HG02623 (cell line): ENCODE measurements at regions not wholly inside any gene's neighbourhood (a gene's known extent, or its start where the extent isn't known, plus 50 kb on each side); places are given as distances from the start of the nearest gene placed in this dataset.

Source experiments
- ATAC-seq: cut with Tn5 transposase; IDR thresholded peaks from one replicate; pipeline ENCODE4 v1.9.1; 2021; ENCODE audit warnings: moderate library complexity; ENCODE audit not compliant: unreplicated experiment

DNA sequence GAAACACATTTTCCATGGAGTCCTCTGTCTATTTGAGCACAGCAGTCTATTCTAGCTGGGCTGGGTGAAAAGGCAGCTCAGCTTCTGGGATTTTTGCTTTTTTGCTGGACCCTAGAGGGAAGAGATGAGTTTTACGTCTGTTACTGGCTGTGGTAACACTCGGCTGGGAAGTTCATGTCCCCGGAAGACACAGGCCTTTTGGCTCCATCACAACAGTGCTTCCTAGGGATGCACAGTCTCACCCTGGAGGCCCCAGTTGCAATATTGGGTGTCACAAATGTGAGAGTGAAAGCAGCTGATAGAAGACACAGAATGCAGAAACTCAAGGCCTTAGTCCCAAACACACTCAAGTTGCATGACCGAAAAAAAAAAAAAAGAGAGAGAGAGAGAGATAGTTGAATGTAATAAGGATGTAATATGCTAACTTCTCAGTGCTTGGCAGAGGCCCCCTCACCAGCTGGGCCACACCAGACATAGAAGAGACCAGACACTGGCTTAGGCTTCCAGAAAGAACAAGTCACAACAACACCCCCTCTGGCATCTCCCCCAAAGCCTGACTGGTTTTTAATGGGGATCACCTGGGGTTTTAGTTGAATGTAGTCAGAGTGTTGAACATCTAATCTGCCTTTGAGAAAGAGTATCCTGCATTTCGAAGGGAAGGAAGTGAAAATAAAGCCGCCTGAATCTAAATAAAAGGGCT, 545.4 kb upstream of the FZD8 start:
- ATAC-seq: no peak

DNA sequence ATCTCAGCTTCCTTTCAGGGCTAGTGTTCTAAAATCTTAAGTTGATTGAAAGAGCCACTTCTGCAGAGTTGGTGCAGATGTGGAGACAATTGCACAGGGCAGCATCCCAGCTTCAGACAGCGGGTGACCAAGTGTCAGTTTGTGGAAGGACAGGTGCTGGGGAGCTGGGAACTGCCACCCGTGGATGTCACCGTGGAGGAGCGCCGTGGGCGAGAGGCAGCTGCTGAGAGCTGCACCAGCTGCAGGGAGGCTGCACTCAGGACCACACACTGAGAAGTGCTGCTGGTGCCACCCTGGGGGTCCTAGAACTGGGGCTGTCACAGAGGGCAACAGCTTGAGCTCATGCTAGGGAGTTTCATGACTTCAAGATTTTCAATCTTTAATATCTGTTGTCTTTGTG, 543.0 kb upstream of the FZD8 start:
- no peak for ATAC-seq

DNA sequence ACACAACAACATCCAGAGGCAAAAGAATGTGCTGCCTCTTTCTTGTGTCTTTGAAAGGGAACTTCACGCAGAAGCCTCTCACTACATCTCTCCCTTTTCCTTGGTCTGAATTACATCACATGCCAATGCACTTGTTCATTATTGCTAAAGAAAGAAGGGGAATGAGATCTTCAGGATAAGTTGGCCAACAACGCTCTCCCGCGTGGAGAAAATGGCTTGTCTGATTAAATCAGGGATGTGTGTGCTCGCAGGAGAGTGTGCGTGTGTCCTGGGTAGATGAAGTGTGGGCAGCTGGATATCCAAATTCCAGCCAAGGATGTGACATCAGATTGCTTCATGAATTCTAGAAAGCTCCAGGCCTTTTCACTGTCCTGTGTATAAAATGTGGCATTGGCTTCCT, 541.6 kb upstream of the FZD8 start:
- ATAC-seq: no peak

DNA sequence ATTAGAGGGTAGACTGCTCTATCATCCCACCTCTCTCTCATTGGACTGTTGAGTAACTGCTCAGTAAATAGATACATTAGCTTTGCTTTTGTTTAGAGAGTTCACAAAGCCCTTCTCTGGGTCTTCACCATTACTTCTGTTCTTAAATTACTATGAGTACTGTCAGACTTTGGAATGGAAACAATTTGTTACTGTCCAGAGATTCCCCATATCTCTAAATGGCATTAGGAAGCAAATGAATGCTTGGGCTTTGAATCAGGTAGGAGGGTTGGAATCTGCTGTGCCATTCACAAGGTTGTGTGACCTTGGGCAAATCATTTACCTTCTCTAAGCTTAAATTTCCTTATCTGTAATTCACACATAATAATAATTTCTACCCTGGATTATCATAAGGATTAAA, 541.0 kb upstream of the FZD8 start:
- no peak for ATAC-seq

DNA sequence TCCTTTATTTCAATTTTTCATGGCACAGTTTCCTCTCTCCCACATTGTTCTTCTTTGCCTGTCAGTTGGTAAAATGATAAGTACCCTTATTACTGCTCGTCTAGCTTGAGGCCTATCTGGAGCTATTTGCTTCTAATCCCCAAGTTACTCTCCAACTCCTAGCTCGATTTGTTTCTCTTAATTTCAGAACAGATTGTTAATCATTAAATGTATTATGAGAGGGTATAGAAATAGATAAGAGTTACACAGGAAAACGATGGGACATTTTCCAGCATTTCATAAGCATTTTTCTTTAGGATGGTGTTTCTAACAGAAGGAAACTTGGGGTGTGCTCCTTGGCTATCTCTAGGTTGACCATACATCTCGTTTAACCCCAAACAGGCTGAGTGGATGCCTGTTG, 540.5 kb upstream of the FZD8 start:
- no peak for ATAC-seq

DNA sequence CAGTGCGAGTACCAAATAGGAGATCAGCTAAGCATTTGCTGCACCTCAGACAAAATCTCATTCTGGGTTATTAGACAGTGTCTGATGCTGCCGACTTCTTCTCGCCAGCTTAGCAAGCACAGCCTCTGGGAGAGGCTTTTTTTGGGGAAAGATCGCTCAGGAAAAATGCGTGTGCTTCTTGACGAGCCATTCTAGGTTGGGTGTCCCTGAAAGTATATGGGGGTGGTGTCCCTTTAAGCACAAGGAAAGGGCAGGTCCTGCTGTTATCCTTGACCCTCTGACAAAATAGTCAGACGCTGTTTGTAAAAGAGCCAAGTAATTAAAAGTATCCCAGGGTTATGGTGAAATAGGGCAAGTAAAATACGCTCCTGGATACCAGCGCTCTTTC, 540.1 kb upstream of the FZD8 start:
- no peak for ATAC-seq

DNA sequence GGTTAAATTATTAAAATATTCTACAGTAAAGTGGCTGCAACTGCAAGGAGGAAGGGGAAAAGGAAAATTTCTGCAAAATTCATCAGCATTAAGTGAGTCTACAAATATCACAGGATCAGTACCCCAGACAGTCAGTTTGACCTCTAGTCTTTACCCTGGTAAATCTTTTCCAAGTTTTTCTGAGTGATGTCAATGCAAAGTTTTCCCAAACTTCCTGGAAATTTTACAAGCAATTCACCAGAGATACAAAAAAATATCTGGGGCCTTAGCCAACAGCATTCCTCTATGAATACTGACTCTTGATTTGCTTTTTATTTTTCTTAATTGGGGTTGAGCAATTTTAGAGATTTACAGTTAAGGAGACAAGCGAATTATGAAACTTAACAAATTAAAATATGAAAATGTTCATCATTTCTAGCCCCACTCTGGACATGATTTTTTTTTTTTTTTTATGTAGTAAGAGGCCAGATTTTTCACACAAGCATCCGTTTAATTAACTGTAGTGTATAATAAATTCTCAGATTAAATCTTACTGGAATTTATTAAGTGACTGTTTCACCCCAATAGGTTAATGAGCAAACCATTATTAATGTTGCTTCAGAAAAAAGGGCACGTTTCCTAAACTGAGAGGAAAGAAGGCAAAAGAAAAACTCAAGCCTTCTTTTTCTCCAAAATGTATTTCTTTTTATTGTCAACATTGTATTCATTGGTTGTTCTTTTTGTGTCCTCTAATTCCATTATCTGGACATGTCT, 539.5 kb upstream of the FZD8 start:
- no peak for ATAC-seq

DNA sequence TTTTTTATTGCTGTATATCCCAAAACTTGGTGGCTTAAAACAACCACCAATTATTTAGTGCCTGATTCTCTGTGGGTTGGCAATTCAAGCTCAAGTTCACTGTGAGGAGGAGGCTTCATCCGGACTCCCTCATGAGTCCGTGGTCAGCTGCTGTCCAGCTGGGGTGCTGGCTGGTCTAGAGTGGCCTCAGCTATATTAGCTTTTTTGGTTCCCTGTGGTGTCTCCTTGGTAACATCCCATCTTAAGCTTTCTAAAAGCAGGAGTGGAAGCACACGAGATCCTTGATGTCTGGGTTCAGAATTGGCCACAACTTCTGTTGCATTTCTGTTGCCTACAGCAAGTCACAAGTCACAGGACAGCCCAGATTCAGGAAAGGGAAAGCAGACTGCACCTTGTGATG, 536.5 kb upstream of the FZD8 start:
- no peak for ATAC-seq

DNA sequence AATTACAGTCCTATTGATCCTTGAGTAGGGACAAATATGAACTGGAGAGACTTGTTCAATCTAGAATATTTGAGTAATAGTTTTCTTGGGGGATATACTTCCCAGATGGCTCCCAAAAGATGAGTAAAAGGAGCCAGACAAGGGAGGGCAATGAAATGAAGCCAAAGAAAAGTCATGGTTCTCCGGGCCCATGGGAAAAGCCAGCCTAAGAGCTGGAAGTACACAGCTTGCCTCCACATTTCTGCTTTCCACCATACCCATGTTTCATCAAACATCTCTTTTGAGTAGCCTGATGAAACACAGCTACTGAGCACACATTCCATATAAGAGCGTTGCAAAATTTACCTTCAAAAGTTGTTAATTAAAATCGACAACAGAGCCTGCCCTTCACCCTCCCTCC, 535.0 kb upstream of the FZD8 start:
- ATAC-seq: no peak

DNA sequence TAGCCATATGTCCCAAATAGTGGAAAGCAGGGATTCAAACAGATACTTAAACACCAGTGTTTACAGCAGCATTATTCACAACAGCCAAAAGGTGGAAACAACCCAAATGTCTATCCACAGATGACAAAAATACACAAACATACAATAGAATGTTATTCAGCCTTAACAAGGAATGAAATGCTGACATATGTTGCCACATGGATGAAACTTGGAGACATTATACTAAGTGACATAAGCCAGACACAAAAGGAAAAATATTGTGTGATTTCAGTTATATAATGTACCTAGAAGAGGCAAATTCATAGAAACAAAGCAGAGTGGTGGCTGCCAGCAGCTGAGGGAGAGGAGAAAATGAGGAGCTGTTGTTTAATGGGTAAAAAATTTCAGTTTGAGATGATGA, 533.9 kb upstream of the FZD8 start:
- no peak for ATAC-seq

DNA sequence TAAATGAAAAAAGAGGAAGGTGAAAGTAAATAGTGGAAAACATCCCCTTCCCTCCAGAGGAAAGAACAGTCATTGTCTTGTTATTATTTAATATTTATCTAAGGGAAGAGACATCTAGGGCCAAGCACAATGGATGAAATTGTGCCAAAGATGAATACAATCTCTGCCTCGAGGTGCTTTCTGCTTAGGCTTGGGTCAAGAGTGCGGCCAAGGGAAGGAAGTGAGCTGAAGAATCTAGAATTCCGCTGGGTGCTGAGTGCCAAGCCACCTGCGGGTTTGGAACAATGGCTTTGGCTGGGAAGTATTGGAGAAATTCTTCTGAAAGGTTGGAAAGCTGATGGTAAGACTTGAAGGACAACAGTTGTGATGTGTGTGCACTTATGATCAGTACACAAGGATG, 531.3 kb upstream of the FZD8 start:
- no peak for ATAC-seq

DNA sequence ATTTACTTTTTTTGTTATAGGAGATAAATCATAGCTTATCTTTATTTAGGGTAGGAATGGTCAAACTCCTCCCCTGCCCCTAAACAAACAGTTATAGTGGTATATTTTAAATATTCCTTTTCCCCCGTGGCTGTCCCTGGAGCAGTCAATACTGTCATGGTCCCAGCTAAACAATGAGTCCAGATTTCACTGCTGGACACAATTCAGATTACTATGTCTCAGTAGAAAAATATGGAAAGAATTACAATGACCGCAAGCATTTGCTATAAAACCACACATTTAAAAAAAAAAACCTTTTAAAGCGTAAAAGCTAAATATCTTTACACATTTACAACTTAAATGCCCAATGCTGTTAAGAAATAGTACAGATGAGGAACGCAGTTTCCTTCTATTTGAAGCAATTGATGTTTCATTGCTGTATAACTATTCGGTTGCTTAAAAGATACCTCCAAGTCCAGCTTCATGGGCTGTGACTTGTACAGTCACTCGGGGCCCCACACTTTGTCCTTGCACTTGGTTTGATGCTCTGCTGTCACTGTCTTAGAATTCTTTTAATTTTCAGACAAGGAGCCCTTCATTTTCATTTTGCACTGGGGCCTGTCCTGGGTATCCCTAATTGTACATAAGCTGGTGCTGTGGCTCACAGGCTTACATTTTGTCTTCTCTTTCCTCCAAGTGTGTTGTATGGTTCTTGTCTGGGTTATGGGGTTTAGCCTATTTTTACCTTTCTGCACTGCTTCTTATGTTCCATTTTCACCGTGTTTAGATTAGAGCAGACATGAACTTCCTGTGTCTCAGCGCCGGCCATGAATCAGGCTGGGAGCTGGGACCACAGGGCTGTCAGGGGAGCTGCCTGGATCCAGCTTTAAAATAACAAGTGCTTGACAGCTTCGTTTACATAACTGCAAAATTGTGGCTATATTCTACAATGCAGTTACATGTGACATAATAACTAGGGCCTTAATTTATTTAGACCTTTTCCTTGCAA, 530.2 kb upstream of the FZD8 start:
- no peak for ATAC-seq

DNA sequence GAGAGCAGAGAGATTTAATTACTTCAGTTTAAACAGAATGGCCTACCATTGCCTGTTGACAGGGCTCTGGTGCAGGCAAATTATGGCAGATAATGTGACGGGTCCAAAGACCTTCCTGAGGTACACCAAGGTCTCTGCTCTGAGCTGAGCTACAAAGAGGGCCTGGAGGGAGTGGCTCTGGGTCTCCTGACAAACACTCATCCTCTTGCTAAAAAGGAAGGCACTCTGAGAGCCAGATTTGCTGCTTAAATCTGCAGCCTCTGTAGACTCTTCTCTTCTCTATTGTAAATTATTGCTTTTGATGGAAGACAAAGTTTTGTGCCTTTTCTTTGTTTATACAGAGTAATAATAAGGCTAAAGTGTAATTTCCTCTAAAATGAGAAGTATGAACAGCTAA, 529.5 kb upstream of the FZD8 start:
- no peak for ATAC-seq

DNA sequence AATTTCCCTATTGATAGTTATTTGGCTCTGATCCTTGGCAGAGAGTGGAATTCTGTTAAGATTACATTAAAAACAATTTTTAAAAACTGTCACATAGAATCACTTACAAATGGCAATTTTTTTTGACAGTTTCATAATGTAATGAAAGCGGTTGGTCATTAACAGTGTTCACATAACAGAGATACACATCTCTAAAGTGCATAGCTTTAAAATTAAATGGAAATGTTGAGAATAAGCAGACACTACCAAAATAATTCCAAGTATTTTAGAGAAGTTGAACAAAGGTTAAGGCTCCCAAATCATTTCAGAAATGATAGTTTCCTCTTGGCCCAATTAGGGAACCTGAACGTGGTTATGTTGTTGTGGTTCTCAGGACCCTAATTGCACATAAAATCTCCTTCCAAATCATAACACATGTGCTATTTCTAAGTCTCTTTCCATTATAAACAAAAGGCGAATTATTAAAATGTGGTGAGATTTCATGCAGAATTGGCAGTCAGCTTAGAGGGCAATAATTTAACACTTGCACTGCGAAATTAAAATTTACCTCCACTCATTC, 528.9 kb upstream of the FZD8 start:
- ATAC-seq: no peak

DNA sequence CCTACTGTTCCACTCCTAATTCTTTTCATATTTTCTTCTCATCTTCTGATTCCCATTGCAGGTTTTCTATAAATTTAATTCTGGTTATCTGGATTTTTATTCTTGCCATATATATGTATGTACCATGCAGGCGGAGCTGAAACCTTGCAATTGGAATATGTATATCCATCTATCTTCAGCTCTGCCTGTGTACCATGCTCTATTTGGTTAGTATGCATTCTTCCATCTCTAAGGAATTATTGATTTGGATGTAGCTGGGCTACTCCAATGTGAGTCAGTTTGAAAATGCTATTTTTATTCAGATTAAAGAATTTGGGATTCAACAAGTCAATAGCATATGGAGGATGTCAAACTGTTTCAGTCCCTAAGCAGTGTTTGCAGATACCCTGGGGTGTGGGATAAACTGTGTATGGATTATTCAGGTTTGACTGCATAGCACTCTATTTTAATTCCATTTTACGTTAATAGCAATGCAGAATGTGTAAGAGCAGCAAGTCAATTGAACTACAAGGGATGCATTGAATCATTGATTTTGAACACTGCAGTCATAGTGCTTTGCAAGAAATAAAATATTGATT, 528.1 kb upstream of the FZD8 start:
- no peak for ATAC-seq

DNA sequence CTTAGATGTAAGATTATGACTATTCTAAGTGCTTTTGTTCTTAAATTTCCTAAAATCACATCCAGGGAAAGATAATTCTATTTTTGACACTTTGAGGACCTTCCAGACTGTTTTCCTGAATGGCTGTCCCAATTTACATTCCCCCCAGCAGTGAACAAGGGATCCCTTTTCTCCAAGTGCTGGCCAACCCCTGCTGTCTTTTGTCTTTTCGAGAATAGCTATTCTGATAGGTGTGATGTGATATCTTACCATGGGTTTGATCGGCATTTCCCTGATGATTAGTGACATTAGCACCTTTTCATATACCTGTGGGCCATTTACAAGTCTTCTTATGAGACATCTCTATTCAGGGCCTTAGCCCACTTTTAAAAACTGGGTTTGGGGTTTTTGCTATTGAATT, 526.7 kb upstream of the FZD8 start:
- ATAC-seq: no peak

DNA sequence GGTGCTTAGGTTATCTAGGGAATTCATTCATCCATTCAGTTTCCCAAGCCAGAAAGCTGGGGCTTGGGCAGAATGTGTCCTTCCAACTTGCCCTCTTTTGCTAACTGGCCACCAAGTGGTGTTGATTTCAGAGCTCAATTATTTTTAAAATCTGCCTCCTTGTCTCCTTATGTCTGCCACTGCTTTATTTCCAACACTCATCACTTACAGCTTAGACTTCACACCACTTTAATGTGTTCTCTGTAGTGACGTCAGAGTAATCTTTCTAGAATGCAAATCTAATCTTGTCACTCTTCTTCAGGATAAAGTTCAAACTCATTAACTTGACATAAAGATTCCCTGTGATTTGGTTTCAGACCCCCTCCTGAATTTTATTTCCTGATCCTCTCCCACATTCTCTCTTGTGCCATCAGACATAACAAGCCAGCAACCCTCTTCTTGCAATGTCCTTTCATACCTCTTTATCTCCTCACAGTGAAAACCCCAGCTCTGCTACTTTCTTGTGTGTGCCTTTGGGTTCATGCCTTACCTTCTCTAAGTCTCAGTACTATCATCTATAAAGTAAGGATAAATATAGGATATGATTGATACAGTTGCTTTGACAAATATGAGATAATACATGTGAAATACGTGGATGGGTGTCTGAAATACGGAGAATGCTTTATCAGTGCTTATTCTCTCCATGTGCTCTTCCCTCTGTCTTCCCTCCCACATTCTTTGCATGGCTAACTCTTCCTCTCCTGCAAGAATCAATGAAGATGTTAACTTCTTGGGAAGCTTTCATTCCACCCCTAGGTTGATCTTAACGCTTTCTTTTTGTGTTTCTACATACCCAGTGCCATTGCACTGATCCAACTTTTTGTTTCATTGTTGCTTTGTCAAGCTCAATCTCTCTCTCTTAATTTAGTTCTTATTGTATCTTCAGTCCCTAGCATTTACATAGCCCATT, 522.7 kb upstream of the FZD8 start:
- ATAC-seq: no peak

DNA sequence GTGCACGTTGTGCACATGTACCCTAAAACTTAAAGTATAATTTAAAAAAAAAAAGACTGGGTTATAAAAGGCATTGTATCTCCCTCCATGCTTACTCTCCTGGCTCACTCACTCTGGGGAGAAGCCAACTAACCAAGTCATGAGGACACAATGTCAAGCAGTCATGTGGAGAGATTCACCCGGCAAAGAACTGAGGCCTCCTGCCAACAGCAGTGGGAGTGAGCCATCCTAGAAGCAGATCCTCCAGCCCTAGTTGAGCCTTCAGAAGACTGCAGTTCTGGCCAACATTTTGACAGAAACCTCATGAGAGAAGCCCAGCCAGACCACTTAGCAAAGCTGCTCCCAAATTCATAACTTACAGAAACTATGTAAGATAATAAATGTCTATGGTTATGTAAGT, 521.7 kb upstream of the FZD8 start:
- ATAC-seq: no peak

DNA sequence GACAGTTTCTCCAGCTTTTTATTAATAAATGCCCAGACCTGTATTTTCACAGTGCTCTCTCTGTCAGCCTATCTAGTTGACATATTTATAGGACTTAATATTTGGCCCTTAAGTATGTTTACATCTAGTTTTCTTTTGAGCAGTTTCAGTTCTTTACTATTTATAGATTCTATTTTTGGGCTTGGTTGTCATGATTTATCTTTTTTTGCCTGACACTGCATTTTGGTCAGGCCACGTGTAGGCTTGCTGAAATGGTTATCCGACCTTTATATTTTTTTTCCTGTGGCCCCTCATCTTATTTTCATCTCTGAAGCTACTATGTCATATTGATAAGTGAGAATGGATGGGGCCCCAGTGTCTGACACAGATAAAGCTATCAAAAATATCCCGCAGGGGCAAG, 515.4 kb upstream of the FZD8 start:
- ATAC-seq: no peak

DNA sequence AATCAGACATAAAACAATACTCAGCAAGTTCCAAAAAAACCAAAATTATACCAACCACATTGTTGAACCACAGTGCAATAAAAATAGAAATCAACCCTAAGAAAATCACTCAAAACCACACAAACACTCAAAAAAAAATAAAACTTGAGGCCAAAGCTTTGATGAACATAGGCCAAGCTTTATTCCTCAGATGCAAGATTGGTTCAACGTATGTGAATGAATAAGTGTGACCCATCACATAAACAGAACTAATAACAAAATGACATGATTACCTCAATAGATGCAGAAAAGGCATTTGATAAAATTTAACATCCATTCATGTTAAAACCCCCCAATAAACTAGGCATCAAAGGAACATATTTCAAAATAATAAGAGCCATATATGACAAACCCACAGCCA, 506.1 kb upstream of the FZD8 start:
- no peak for ATAC-seq
